Iris pigment epithelial cell (primary cell): ENCODE measurements at regions not wholly inside any gene's neighbourhood (a gene's known extent, or its start where the extent isn't known, plus 50 kb on each side); places are given as distances from the start of the nearest gene placed in this dataset.
"Not testable (repeated sequence)": the region's sequence is repeated elsewhere in the genome, so short reads cannot be mapped to it uniquely, and the experiment has no call there.

ENCODE experiments used
- DNase-seq: peaks from one replicate; pipeline ENCODE4 v3.0.0-alpha.2; 2011; ENCODE audit warnings: low read depth

DNA sequence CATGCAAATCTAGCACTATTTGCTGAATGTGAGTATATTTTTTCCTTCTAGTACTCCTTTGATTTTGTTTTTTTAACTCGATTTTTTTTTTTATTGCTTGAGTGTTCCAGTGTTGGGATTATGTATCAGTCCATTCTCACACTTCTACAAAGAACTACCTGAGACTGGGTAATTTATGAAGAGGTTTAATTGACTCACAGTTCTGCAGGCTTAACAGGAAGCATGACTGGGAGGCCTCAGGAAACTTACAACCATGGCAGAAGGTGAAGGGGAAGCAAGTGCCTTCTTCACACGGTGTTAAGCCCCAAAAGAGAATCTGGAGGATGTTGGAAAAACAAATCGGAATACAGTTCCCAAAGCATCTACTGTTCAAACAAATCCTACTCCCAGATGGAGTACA, 69.1 kb downstream of the ZNF518B start:
- not testable (repeated sequence) for DNase-seq

DNA sequence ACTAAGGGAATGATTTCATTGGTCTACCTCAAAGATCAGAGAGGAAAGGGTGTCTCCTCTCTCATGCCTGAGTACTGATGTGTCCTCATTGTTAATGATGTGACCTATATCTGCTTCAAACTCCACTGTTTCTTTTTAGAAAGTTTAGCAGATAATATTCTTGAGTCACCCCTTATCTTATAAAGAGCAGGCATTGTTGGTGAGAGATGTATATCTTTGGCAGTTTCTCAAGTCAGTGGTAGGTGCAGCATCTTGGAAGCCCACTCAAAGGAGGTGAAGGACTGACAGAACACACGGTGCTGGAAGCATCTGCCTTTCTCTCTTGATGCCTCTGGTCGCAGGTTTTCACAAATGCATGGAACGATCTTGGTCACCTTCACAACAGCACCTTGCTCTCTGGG, 71.2 kb downstream of the ZNF518B start:
- DNase-seq, result no peak

- DNase-seq, result no peak
Measured at GRCh38 chr4:10384974-10385373, 72.3 kb downstream of the ZNF518B start.

DNA sequence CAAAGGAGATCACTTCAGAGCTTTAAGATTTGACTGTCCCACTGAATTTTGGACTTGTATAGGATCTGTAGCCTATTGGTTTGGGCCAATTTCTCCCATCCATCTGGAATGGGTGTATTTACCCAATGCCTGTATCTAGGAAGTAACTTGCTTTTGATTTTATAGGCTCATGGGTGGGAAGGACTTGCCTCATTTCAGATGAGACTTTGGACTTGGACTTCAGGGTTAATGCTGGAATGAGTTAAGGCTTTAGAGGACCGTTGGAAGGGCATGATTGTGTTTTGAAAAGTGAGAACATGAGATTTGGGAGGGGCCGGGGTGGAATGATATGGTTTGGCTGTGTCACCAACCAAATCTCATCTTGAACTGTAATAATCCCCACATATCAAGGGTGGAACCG, 73.8 kb downstream of the ZNF518B start:
- no peak for DNase-seq

GRCh38 chr4:10382171-10382570, 75.1 kb downstream of the ZNF518B start:
- not testable (repeated sequence) for DNase-seq

- no peak for DNase-seq
Measured at GRCh38 chr4:10381146-10381545, 76.1 kb downstream of the ZNF518B start.

DNA sequence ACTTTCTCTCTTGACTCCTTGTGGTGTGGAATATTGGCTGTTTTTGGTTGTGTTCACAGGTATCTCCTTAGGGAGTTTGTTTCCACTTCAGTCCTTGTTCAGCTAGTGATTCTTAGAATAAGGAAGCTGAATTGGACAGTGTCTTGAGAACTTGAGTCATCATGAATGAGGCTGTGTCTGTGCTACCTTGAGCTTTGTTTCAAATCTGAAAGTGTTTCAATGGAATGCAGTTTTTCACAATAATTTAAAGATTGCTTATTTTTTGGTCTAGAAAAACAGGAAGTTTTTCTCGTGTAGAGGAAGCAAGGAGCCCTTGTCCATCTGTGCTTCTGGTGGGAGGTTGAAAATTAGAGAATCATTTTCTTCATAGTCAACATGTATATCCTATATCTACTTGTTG, 76.5 kb downstream of the ZNF518B start:
- no peak for DNase-seq

- peak; percentile 64 for DNase-seq
Measured at GRCh38 chr4:10371869-10372471, 85.3 kb downstream of the ZNF518B start.

DNA sequence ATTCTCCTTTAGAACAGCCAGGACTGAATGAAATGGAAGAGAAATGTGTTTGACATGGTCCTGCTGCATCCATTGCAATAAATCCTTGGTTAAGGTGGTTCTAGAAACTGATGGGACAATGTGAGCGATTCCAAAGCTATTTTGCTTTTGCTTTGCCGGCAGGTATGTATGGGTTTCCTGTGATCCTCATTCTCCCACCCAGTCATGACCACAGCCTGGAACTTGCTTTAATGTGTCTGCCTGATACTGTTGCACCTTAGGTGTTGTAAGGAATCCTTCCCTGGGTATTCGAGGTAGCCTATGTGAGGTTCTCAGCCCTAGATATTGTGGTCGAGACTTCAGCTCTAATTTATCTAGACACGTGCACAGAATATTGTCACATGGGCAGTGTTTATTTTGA, 86.1 kb downstream of the ZNF518B start:
- DNase-seq, result no peak

GRCh38 chr4:10369517-10369916, 87.7 kb downstream of the ZNF518B start:
- DNase-seq, result no peak

DNA sequence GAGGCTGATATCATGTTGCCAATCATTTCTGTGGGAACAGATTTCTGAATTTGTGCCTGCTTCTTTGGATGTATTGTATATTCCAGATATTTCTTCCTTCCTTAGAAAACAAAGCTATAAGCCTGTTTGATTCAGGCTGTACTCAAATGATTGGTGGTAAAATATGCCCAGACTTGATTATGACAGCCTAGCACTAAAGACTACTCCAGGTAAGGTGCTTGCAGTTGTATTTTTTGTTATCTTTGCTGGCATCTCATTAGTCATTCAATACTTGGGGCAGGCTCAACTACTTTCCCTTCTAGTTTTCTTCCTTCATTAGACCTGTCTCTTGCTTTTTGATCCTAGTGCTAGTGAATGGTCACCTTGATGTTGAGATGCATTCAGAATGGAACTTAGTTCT, 90.6 kb downstream of the ZNF518B start:
- no peak for DNase-seq

GRCh38 chr4:10364194-10364593, 93.0 kb downstream of the ZNF518B start:
- no peak for DNase-seq

GRCh38 chr4:10354746-10355145, 102.5 kb downstream of the ZNF518B start:
- no peak for DNase-seq

DNA sequence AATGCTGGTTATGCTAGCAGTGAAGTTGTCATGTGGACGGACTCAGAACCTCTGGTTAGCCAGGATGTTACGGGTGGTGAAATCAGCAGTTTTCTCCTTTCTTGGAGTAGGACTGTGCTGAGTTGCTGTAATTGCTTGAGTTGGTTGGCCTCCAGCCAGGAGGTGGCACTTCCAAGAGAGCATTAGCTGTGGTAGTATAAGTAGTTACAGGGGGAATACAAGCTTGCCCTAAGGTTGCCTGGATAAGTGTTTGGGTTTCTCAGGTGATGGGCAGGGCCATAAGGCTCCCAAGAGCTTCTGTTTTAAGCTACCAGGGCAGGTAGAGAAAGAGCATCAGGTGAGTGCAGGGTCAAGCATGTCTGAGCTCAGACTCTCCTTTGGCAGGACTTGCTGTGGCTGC, 103.0 kb downstream of the ZNF518B start:
- DNase-seq, result no peak

GRCh38 chr4:10353110-10353509, 104.1 kb downstream of the ZNF518B start:
- DNase-seq, result no peak

DNA sequence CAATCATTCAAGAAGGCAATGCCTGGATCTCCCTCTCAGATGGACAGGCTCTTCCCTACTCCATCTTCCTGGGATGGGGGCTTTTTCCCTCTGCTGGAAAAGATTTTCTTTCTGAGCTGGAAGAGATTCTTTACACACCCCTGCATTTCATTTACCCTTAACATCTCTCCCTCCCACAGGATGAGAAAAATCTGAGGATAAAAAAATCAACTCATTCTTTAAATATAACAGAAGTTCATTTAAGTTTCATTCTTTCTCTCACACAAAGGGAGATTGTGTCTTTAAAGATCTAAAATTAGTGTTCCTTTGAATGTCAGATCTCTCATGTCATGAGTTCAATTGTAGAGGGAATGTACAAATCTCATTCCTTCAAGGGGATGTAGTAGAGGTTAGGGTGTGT, 109.0 kb downstream of the ZNF518B start:
- DNase-seq, result no peak

GRCh38 chr4:10347815-10348214, 109.4 kb downstream of the ZNF518B start:
- no peak for DNase-seq

GRCh38 chr4:10347281-10347795, 109.9 kb downstream of the ZNF518B start:
- no peak for DNase-seq

- DNase-seq, result no peak
Measured at GRCh38 chr4:10346023-10346422, 111.2 kb downstream of the ZNF518B start.

- no peak for DNase-seq
Measured at GRCh38 chr4:10345381-10345784, 111.8 kb downstream of the ZNF518B start.

DNA sequence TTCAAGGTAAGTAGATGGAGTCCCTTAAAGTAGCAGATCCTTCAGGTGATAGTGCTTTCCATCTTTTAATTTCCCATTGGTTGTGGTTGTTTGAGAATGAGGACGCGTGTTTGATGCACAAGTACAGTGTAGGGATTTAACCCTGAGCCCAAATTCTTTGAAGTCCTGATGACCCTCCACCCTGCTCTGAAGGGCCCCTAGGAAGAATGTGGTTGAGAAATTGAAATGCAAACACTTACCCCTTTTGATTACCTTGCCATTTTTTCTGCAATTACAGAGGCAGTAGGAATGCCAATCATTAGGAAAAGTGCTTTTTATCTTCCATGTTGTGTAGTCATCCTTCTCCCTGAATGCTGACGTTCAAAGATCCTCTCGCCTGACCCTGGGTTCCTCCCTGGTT, 112.4 kb downstream of the ZNF518B start:
- no peak for DNase-seq

DNA sequence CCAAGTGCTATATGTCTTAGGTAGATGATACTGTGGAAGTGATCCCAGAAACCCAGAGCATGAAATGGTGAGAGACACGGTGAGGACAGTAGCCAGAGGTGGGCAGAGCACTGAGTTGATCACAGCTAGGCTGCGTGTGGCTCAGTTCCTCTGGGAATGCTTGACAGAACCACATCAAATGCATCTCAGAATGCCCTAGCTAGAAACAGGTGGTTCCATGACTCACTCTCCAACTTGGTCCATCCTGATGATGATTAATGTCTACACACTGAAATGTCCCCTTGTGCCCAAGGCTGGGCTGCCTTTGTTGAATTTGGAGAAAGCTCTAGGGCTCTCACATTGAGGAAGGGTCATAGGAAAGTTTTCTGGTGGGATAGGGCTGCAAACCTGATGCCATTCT, 113.6 kb downstream of the ZNF518B start:
- no peak for DNase-seq

- no peak for DNase-seq
Measured at GRCh38 chr4:10342866-10343265, 114.4 kb downstream of the ZNF518B start.

- no peak for DNase-seq
Measured at GRCh38 chr4:10336471-10336870, 120.8 kb downstream of the ZNF518B start.

DNA sequence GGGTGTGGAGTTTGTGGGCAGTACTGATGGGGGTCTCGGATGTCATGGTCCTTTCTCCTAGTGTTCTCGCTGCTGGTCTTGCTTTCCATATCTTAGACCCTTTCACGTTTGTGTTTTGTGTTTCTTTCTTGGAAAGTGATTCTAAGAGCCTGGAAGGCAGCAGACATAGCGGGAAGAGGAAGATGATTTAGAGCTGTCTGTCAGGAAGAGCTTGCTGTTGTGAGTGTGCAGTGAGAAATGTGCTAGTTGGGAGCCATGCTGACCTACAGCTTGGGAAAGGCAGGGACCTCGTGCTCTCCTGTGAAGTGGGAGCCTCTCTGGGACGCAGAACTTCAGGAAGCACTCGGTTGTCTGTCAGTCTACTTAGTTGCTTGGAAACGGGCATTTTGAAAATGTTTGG, 122.2 kb downstream of the ZNF518B start:
- no peak for DNase-seq
